Stimulated activated CD4-positive, alpha-beta T cell treated with anti-CD3 and anti-CD28 coated beads, Interleukin-1b, Interleukin-23, amount 100 ng/mL, for 48 hours (primary cell): ENCODE measurements at regions not wholly inside any gene's neighbourhood (a gene's known extent, or its start where the extent isn't known, plus 50 kb on each side); places are given as distances from the start of the nearest gene placed in this dataset.
"Not testable (repeated sequence)": the region's sequence is repeated elsewhere in the genome, so short reads cannot be mapped to it uniquely, and the experiment has no call there.

Source experiments
- DNase-seq: peaks from one replicate; pipeline ENCODE4 v3.0.0-alpha.2; 2020

- no peak for DNase-seq
These were observed 78.2 kb upstream of the TRPM1 start for GRCh38 chr15:31179693-31180092.

GRCh38 chr15:31193291-31193690 lies 91.8 kb upstream of the TRPM1 start:
- DNase-seq = no peak

GRCh38 chr15:31195871-31196270 lies 94.3 kb upstream of the TRPM1 start:
- no peak for DNase-seq

- DNase-seq = peak; percentile 45
These were observed 96.2 kb upstream of the TRPM1 start for GRCh38 chr15:31197497-31198414.

GRCh38 chr15:31200735-31201151 lies 99.2 kb upstream of the TRPM1 start:
- peak; percentile 57 for DNase-seq

- DNase-seq = peak; percentile 21
These were observed 101.4 kb upstream of the TRPM1 start for GRCh38 chr15:31202953-31203352.

GRCh38 chr15:31203999-31204398 lies 102.5 kb upstream of the TRPM1 start:
- no peak for DNase-seq

GRCh38 chr15:31206386-31207181 lies 105.1 kb upstream of the TRPM1 start:
- no peak for DNase-seq

GRCh38 chr15:31207246-31207645 lies 105.7 kb upstream of the TRPM1 start:
- no peak for DNase-seq

GRCh38 chr15:31207861-31208260 lies 106.3 kb upstream of the TRPM1 start:
- DNase-seq = not testable (repeated sequence)

- no peak for DNase-seq
These were observed 107.3 kb upstream of the TRPM1 start for GRCh38 chr15:31208817-31209216.

GRCh38 chr15:31211353-31211752 lies 109.8 kb upstream of the TRPM1 start:
- no peak for DNase-seq

GRCh38 chr15:31212326-31213080 lies 111.0 kb upstream of the TRPM1 start:
- no peak for DNase-seq

- DNase-seq = no peak
These were observed 112.3 kb upstream of the KLF13 start for GRCh38 chr15:31214158-31214863.

- DNase-seq = no peak
These were observed 111.7 kb upstream of the KLF13 start for GRCh38 chr15:31214864-31215489.

GRCh38 chr15:31215490-31216214 lies 111.0 kb upstream of the KLF13 start:
- peak; percentile 78 for DNase-seq

GRCh38 chr15:31216215-31216911 lies 110.3 kb upstream of the KLF13 start:
- peak; percentile 32 for DNase-seq

- DNase-seq = no peak
These were observed 109.6 kb upstream of the KLF13 start for GRCh38 chr15:31217067-31217466.

GRCh38 chr15:31217566-31218270 lies 108.9 kb upstream of the KLF13 start:
- no peak for DNase-seq

- DNase-seq = no peak
These were observed 107.4 kb upstream of the KLF13 start for GRCh38 chr15:31219221-31219620.
